B cell (primary cell): ENCODE measurements at regions not wholly inside any gene's neighbourhood (a gene's known extent, or its start where the extent isn't known, plus 50 kb on each side); places are given as distances from the start of the nearest gene placed in this dataset.

Source experiments
- EZH2 ChIP-seq: IDR thresholded peaks from 2 replicates; pipeline ENCODE4 v1.6.1; 2012; ENCODE audit warnings: borderline replicate concordance, low read depth, mild to moderate bottlenecking, moderate library complexity, low read length; ENCODE audit not compliant: insufficient read depth, poor library complexity, severe bottlenecking
- TF ChIP-seq, protein P1 (sequence below): fragments of 200-600 bp; IDR thresholded peaks from one replicate; pipeline ENCODE4 v1.8.0; 2022; ENCODE audit warnings: antibody characterized with exemption, mild to moderate bottlenecking

DNA sequence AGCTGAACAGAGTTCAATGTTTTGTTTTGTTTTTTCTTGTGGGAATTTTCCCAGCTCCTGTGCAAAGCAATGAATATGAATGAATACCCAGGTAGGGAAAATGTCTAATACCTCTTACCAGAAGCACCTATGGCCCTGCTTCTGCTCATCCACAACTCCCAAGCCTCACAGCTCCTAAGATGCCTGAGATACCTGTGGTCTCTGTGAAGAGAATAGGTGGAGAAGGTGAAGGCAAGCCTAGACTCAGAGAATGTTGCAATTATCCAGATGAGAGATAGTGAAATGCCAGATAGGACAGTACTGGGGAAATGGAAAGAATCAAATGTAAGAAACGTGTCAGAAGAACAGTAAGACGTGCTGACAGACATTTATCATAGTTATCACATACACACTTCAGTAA, 70.2 kb upstream of the NOCT start:
- TF ChIP-seq, protein P1, sequence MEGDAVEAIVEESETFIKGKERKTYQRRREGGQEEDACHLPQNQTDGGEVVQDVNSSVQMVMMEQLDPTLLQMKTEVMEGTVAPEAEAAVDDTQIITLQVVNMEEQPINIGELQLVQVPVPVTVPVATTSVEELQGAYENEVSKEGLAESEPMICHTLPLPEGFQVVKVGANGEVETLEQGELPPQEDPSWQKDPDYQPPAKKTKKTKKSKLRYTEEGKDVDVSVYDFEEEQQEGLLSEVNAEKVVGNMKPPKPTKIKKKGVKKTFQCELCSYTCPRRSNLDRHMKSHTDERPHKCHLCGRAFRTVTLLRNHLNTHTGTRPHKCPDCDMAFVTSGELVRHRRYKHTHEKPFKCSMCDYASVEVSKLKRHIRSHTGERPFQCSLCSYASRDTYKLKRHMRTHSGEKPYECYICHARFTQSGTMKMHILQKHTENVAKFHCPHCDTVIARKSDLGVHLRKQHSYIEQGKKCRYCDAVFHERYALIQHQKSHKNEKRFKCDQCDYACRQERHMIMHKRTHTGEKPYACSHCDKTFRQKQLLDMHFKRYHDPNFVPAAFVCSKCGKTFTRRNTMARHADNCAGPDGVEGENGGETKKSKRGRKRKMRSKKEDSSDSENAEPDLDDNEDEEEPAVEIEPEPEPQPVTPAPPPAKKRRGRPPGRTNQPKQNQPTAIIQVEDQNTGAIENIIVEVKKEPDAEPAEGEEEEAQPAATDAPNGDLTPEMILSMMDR, result no peak
- no peak for TF ChIP-seq EZH2
